A549 (cell line): ENCODE measurements at regions not wholly inside any gene's neighbourhood (a gene's known extent, or its start where the extent isn't known, plus 50 kb on each side); places are given as distances from the start of the nearest gene placed in this dataset.

ENCODE experiments used
- ATAC-seq, 2 experiments: fragments of 200-7000 bp in 1 of 2; fragments of >200 bp in 1 of 2; cut with Nextera tagmentation in 1 of 2; cut with Tn5 transposase in 1 of 2; 3 replicates each; pipeline versions ENCODE4 v1.8.0 to v1.9.1; 2018 to 2020; ENCODE audit warnings: mild to moderate bottlenecking in 1 of 2, moderate library complexity in 1 of 2
- CTCF ChIA-PET: fragments of 300-600 bp; sonication (Branson Sonifier 250); formaldehyde crosslinking; extraction: SDS; loops from one replicate; lab custom pipeline; 2021; ENCODE audit warnings: antibody characterized with exemption, inconsistent platforms; lab: Yijun Ruan, JAX
- POLR2A ChIA-PET: fragments of 350-600 bp; formaldehyde crosslinking; extraction: SDS; loops from one replicate; lab custom pipeline; 2021; ENCODE audit warnings: antibody characterized with exemption, inconsistent platforms; lab: Yijun Ruan, JAX
- DNase-seq, 2 experiments: peaks; one replicate each; pipeline versions ENCODE4 v3.0.0 to v3.0.0-alpha.2; 2011 to 2016; ENCODE audit warnings: low read depth in 1 of 2, low spot score in 1 of 2
- FAIRE-seq: peaks from 2 replicates; lab custom pipeline; 2011; peaks lifted over from hg19 to GRCh38; lab: Jason Lieb, UNC
- H3K27ac ChIP-seq, 2 experiments: fragments of >200 bp; sonication (Bioruptor Twin); formaldehyde crosslinking; 3 replicates each; pipeline ENCODE4 v1.5.1; 2016 to 2017
- H3K4me1 ChIP-seq: fragments of >200 bp; sonication (Bioruptor Twin); formaldehyde crosslinking; 3 replicates; pipeline ENCODE4 v1.6.1; 2016
- H3K4me2 ChIP-seq: fragments of >200 bp; sonication (Bioruptor Twin); formaldehyde crosslinking; 3 replicates; pipeline ENCODE4 v1.6.1; 2016
- H3K4me3 ChIP-seq: fragments of >200 bp; sonication (Bioruptor Twin); formaldehyde crosslinking; 3 replicates; pipeline ENCODE4 v1.5.1; 2016
- H3K9me3 ChIP-seq: fragments of >200 bp; sonication (Bioruptor Twin); formaldehyde crosslinking; 3 replicates; pipeline ENCODE4 v1.6.1; 2016
- BHLHE40 ChIP-seq: IDR thresholded peaks from 2 replicates; pipeline ENCODE4 v1.6.1; 2012; ENCODE audit warnings: low read depth, low read length, inconsistent platforms
- CHD2 ChIP-seq: fragments of 150-350 bp; IDR thresholded peaks from 2 replicates; pipeline ENCODE4 v1.6.1; 2014; ENCODE audit warnings: low read length; ENCODE audit not compliant: partially characterized antibody
- E2F6 ChIP-seq: IDR thresholded peaks from 2 replicates; pipeline ENCODE4 v1.6.1; 2012; ENCODE audit warnings: low read depth, borderline replicate concordance
- ELK1 ChIP-seq: fragments of 150-350 bp; IDR thresholded peaks from 2 replicates; pipeline ENCODE4 v1.6.1; 2014; ENCODE audit warnings: low read depth, mild to moderate bottlenecking, low read length
- FOSB ChIP-seq: fragments of 250-450 bp; sonication (Bioruptor Pico); IDR thresholded peaks from 2 replicates; pipeline ENCODE4 v1.5.0; 2020; ENCODE audit warnings: mild to moderate bottlenecking, moderate library complexity
- FOSL2 ChIP-seq, 2 experiments: fragments of 450-650 bp in 1 of 2; fragments of >200 bp in 1 of 2; sonication (Bioruptor Twin) in 1 of 2; formaldehyde crosslinking; IDR thresholded peaks; 2 replicates each; pipeline versions ENCODE4 v1.5.0 to v1.6.1; 2016 to 2020; ENCODE audit warnings: mild to moderate bottlenecking in 1 of 2, moderate library complexity in 1 of 2
- HOXA7 ChIP-seq: fragments of 250-450 bp; sonication (Bioruptor Pico); IDR thresholded peaks from 2 replicates; pipeline ENCODE4 v1.5.0; 2020; ENCODE audit warnings: mild to moderate bottlenecking, moderate library complexity
- JUN ChIP-seq, 2 experiments: fragments of >200 bp; sonication (Bioruptor Twin); formaldehyde crosslinking; IDR thresholded peaks; 2 replicates in 1 of 2; 3 replicates in 1 of 2; pipeline ENCODE4 v1.6.1; 2016 to 2017
- JUNB ChIP-seq: fragments of >200 bp; sonication (Bioruptor Twin); formaldehyde crosslinking; IDR thresholded peaks from 2 replicates; pipeline ENCODE4 v1.6.1; 2016
- NR3C1 ChIP-seq: fragments of >200 bp; sonication (Bioruptor Twin); formaldehyde crosslinking; IDR thresholded peaks from 3 replicates; pipeline ENCODE4 v1.6.1; 2017
- PBX3 ChIP-seq: IDR thresholded peaks from 2 replicates; pipeline ENCODE4 v1.6.1; 2012
- RAD21 ChIP-seq, 2 experiments: fragments of >200 bp in 1 of 2; sonication (Bioruptor Twin) in 1 of 2; formaldehyde crosslinking in 1 of 2; IDR thresholded peaks in 1 of 2; conservative IDR thresholded peaks in 1 of 2; 2 replicates in 1 of 2; 3 replicates in 1 of 2; pipeline ENCODE4 v1.6.1; 2012 to 2018; ENCODE audit warnings: inconsistent platforms in 1 of 2
- RCOR1 ChIP-seq: fragments of 150-350 bp; IDR thresholded peaks from 2 replicates; pipeline ENCODE4 v1.6.1; 2014; ENCODE audit warnings: antibody characterized with exemption, low read length, low read depth
- REST ChIP-seq: fragments of 200-600 bp; sonication (generic); IDR thresholded peaks from 2 replicates; pipeline ENCODE4 v1.6.1; 2016; ENCODE audit warnings: antibody characterized with exemption, mild to moderate bottlenecking, moderate library complexity
- WGBS: methylation state at CpG from one replicate; pipeline ENCODE4 v1.1.6; 2017; ENCODE audit errors: missing lambda C conversion rate; 5-methylcytosine and 5-hydroxymethylcytosine counted together
- TF ChIP-seq, protein P1 (sequence below): fragments of >200 bp; sonication (Bioruptor Twin); formaldehyde crosslinking; IDR thresholded peaks from 3 replicates; pipeline ENCODE4 v1.5.1; 2016

DNA sequence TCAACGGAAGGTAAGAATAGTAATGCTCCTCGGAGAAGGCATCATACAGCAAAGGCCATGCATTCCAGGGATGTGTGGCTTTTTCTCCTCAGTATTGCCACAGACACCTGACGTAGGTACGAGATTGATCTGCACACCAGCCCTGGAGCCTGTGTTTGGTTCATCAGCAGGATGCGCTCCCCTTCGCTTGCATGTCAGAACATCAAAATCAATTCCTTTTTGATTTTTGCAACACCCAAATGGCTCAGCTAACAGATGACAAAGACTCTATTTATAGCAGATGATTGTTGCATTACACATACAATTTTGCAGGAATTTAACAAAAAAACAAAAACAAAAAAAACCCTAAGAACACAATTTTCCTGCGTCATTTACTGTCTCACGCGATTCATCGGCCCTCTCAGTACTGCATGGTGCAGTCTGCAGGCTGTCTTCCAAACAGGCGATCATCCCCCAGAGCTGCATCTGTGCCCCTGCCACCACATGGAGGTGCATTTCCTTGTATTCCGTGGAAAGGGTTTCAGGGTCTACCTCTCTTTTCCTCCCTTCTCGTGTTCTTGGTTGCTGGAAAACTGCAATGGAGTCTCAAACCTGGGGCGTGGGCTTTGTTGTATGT lies 207.3 kb downstream of the TEX29 start:
- Histone ChIP-seq H3K4me2 (no peak overlapping the region), H3K4me3 (no peak overlapping the region), H3K9me3 (no peaks in the 10 kb centered on the region), H3K4me1 (no peaks in the 10 kb centered on the region), H3K27ac (no peak overlapping the region)
- DNase-seq: no peak
- WGBS: 42% methylated on average over 14 of the region's 14 CpGs
- no peak for FAIRE-seq
- no peak for ATAC-seq
- no peak for TF ChIP-seq FOSB (CRISPR knock-in tag)
- TF ChIP-seq E2F6: no peak
- no peak for TF ChIP-seq HOXA7
- TF ChIP-seq, protein P1, sequence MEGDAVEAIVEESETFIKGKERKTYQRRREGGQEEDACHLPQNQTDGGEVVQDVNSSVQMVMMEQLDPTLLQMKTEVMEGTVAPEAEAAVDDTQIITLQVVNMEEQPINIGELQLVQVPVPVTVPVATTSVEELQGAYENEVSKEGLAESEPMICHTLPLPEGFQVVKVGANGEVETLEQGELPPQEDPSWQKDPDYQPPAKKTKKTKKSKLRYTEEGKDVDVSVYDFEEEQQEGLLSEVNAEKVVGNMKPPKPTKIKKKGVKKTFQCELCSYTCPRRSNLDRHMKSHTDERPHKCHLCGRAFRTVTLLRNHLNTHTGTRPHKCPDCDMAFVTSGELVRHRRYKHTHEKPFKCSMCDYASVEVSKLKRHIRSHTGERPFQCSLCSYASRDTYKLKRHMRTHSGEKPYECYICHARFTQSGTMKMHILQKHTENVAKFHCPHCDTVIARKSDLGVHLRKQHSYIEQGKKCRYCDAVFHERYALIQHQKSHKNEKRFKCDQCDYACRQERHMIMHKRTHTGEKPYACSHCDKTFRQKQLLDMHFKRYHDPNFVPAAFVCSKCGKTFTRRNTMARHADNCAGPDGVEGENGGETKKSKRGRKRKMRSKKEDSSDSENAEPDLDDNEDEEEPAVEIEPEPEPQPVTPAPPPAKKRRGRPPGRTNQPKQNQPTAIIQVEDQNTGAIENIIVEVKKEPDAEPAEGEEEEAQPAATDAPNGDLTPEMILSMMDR: no peak
- TF ChIP-seq PBX3: no peak
- no peak for TF ChIP-seq BHLHE40
- TF ChIP-seq NR3C1: no peak
- TF ChIP-seq FOSL2 (IDR thresholded peaks at IDR 0.05): no peak
- TF ChIP-seq FOSL2 (CRISPR knock-in tag; IDR thresholded peaks at IDR 0.05): no peak
- TF ChIP-seq JUN (IDR thresholded peaks at IDR 0.05): no peak
- no peak for TF ChIP-seq CHD2
- CTCF ChIA-PET: interaction anchor here (1.7 to 1.8 kb wide), 2 partner anchors 915 to 983 kb away, joined by 4 to 5 read pairs; no protein-coding TSS in a partner anchor
- POLR2A ChIA-PET: no interaction called here

DNA sequence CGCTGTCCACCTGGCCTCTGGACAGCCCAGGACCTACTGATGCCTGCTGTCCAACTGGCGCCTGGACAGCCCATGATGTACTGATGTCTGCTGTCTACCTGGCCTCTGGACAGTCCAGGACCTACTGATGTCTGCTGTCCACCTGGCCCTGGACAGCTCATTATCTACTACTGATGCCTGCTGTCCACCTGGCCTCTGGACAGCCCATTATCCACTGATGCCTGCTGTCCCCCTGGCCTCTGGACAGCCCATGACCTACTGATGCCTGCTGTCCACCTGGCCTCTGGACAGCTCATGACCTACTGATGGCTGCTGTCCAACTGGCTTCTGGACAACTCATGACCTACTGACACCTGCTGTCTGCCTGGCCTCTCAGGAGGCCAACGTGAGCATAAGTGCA lies 208.1 kb downstream of the TEX29 start:
- ChIA-PET POLR2A (no interaction called here), CTCF (interaction anchor here (1.7 to 1.8 kb wide), 2 partner anchors 914 to 982 kb away, joined by 4 to 5 read pairs; no protein-coding TSS in a partner anchor)
- Histone ChIP-seq H3K9me3 (no peaks in the 10 kb centered on the region), H3K4me2 (no peak overlapping the region), H3K4me1 (no peaks in the 10 kb centered on the region), H3K27ac (no peak overlapping the region), H3K4me3 (no peak overlapping the region)
- FAIRE-seq: no peak
- no peak for ATAC-seq
- 6% methylated on average over 3 of the region's 3 CpGs for WGBS
- TF ChIP-seq REST (no peak), PBX3 (no peak), RAD21 (conservative IDR thresholded peaks at IDR 0.05 in 1 of 2, IDR thresholded peaks at IDR 0.05 in 1 of 2) (no peak), JUNB (no peak), JUN (IDR thresholded peaks at IDR 0.05) (no peak), RCOR1 (no peak), ELK1 (no peak)
- DNase-seq: no peak
